IPS-11a (cell line): ENCODE measurements at regions not wholly inside any gene's neighbourhood (a gene's known extent, or its start where the extent isn't known, plus 50 kb on each side); places are given as distances from the start of the nearest gene placed in this dataset.
"Not testable (repeated sequence)": the region's sequence is repeated elsewhere in the genome, so short reads cannot be mapped to it uniquely, and the experiment has no call there.

Experiments used
- H3K4me3 ChIP-seq: one replicate; pipeline ENCODE4 v1.5.1; 2013; ENCODE audit warnings: low read depth, low read length, control low read depth

DNA sequence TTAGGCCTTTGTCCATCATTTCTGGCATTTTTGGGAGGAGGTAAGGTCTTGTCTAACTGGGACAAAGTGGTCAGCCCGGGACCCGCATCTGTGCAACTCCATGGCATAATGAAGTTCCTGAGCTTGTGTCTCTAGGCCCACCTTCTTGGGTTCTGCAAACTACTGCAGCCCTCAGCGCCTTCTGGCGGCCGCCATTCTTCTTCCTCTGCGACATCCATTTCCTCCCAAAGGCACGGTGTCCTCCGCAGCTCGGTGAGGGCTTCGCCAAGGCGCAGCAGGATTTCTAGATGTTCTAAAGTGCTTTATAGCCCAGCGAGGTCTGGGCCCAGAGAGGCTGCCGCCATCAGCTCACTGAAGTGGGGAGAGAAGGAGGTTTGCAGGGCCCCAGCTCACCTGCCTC, 134.4 kb upstream of the OR4E1 start:
- H3K4me3 ChIP-seq = no peak overlapping the region

DNA sequence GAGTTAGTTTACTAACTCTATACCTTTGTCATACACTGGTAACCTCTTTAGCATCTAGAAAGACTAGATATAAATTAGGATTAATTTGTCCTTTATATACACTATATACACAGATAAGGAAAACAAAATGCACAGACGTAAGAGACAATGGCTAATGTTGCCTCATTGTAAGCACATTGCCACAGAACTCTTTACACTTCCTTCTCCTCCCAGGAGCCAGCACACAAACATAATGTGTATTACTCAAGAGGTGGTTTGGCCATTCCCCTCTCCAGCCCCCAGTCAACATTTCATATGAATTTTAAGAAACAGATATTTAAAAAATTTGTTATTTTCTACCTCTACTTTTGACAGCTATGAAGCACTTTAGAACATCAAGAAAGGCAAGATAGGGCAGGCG, 131.4 kb upstream of the OR4E1 start:
- no peak overlapping the region for H3K4me3 ChIP-seq

DNA sequence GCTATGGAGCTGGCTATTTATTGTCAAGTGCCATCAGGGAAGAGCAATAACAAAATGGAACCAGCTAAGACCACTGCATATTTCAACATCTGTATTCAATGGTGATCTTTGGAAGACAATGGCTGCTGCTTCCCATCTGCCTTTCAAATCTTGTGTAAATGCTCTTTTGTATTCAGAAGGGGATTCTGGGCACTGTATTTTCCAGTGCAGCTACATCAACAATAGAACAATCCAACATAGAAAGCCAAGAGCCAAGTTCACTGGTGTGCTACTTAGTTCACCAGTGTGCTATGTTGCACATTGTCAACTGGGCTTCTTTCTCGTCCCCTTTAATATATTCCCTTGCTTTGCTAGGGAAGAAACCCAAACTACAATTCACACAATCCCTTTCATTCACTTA, 128.8 kb upstream of the OR4E1 start:
- H3K4me3 ChIP-seq = no peak overlapping the region

DNA sequence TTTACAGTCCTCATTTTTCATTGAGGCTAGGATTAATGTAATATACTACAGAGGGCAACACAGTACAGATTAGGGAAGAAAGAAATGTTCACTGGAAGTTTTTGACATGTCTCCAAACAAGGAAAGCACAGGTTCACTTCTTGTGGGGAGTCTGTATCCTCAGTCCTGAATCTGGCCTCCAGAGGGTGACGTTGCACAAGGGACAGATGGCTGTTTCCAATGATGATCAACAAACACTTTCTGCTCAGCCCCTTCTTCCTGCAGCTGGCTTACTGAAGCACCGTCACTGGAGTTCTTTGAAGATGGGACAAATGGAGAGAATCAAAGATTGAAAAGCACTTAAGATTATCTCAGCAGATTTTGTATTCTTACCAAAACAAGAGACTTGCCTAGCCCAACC, 123.3 kb upstream of the OR4E1 start:
- no peak overlapping the region for H3K4me3 ChIP-seq

DNA sequence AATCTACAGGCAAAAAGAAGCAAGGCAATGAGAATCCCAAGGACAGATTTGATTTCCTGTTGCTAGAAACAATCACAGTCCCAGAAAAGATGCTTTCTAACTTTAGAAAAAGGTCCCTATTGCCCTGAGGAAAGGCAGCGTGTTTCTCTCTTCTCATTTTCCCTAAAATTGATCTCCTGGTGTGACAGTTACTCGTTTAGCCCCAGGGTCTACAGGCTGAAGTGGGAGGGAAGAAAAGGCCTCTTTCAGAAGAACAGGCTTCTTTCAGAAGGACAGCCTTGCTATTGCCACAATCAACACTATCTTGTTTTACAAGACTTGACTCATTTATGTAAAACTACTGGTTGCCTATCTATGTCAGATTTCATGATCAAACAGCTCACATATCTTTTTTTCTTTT, 121.8 kb upstream of the OR4E1 start:
- no peak overlapping the region for H3K4me3 ChIP-seq

DNA sequence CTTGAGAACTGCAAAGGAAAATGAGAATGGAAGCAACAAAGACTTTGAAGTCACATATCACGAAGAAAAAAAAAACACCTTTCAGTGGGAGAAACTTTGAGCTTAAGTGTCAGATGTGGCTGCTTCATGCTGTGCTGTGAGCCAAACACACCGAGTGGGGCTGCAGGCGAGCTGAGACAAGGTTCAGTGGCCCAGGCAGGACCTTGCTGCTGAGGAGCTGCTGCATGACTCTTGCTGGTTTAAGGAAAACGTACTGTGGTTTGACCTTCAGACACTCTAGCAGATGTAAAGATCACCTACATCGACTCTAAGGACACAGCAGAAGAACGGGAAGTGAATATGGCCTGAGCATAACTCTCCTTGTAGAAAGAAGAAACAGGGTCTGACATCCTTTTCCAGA, 118.1 kb upstream of the OR4E1 start:
- no peak overlapping the region for H3K4me3 ChIP-seq

DNA sequence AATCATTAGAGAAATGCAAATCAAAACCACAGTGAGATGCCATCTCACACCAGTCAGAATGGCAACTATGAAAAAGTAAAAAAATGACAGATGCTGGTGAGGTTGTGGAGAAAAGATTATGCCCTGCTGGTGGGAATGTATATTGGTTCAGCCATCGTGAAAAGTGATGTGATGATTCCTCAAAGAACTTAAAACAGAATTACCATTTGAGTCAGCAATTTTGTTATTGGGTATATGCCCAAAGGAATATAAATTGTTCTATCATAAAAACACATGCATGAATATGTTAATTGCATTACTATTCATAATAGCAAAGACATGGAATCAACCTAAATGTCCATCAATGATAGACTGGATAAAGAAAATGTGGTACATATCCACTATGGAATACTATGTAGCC, 115.1 kb upstream of the OR4E1 start:
- H3K4me3 ChIP-seq = not testable (repeated sequence)

DNA sequence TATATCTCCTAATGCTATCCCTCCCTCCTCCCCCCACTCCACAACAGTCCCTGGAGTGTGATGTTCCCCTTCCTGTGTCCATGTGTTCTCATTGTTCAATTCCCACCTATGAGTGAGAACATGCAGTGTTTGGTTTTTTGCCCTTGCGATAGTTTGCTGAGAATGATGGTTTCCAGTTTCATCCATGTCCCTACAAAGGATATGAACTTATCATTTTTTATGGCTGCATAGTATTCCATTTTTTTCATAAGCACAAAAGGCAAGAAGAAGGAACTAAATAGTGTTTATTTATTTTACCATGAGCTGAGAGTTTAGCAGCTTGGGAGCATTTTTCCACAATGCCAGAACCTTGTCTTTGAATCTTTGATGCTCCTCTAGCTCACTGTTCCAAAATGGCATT, 113.6 kb upstream of the OR4E1 start:
- not testable (repeated sequence) for H3K4me3 ChIP-seq

DNA sequence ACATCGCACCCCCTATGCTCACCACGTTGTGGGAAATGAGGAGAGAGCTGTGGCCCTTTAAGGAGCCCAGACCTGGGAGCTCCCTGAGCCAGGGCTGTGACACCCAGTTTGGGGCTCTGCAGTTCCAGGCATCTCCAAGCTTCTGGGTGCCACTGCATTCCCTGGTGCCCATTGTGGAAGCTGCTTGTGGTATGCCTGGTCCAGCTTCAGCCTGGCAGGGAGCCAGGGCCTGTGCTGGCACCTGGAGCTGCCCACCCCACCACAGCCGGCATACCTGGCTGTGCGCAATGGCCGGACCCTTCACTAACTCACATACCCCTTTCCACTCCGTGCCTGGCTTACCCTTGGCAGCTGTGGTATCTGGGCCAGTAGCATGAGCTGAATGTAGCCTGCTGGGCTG, 107.9 kb upstream of the OR4E1 start:
- no peak overlapping the region for H3K4me3 ChIP-seq

DNA sequence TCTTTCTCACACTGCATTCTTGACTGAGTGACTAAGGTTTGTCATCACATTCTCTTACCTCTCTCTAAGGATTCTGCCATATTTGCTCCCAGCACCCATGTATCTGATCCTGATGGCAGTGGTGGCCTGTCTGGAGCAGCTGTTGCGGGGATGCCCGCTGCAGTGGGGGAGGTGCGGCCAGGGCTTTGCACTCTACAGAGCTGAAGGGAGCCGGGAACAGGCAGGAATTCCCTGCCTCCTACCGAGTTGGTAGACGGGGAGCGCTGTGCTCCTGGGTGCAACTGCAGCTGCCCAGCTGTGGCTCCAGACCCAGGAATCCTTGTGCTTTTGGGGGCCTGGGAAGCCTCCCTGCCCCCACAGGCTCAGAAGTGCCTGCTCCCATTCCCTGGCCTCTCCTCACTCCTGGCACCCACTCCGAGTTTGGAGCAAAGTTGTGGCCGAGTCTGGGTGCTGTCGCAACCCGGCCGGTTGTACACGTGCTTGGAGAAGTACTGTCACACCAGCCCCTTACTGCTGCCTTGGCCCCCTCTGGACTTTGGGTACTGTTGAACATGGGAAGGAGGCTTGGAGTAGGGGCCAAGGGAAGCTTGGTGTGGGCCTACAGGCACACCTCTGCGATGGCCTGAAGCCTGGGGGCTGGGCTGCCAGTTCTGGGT, 106.9 kb upstream of the OR4E1 start:
- no peak overlapping the region for H3K4me3 ChIP-seq

DNA sequence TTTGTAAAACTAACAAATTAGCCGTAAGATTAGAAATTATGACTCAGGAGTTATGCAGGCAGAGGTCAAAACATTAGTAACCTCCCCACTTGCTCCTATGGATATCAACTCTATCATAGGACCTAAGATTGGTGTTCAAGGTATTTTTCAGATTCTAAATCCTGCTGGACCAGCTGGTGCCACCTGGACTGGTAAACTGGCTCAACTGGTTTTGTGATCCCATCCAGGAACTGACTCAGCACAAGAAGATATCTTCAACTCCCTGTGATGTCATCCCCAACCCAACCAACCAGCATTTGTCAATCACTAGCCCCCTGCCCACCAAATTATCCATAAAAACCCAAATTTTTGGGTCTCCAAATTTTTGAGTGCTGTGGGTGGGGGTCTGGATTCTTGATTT, 98.1 kb upstream of the OR4E1 start:
- no peak overlapping the region for H3K4me3 ChIP-seq

DNA sequence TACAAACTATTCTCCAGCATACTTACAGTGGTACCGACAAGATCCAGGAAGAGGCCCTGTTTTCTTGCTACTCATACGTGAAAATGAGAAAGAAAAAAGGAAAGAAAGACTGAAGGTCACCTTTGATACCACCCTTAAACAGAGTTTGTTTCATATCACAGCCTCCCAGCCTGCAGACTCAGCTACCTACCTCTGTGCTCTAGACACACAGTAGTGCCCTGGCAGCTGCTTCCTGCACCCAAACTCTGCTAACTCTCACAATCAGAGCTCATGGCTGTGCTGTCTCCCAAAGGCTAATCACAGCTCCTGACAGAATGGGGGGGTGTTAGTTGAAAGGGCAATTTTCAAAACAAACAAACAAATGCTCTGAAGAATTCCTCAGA, 95.2 kb upstream of the OR4E1 start:
- no peak overlapping the region for H3K4me3 ChIP-seq

DNA sequence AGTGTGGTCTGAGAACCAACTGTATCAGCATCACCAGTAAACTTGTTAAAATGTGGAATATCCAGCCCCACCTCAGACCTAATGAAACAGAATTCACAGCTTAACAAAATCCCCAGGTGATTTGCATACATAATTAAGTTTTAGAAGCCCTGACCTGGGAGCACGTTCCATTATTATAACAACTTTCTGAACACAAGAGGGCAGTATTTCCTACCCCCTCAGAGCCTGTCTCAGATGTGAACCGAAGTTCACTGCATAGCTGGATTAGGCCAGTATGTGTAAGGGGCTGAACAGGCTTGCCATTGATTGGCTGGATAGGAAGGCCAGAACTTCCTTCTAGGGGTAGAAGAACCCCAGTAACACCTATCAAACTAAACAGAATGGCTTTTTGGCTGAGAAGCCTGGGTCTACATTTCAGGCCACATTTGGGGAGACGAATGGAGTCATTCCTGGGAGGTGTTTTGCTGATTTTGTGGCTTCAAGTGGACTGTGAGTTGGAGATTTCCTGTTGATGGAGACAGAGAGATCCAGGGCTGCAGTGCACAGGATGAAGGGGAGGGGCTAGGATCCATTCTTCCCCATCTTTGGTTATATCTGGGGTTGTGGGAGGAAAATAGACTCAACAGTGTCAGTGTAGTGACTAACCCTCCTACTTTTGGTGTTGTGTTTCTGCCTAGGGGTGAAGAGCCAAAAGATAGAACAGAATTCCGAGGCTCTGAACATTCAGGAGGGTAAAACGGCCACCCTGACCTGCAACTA, 94.7 kb upstream of the OR4E1 start:
- no peak overlapping the region for H3K4me3 ChIP-seq

DNA sequence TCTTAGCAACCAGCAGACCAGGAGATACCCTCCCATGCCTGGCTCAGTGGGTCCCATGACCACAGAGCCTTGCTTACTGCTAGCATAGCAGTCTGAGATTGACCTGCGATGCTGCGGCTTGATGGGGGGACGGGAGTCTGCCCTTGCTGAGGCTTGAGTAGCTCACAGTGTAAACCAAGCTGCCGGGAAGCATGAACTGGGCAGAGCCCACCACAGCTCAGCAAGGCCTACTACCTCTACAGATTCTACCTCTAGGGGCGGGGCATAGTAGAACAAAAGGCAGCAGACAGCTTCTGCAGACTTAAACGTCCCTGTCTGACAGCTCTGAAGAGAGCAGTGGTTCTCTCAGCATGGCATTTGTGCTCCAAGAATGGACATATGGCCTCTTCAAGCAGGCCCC, 86.7 kb upstream of the OR4E1 start:
- H3K4me3 ChIP-seq = not testable (repeated sequence)

DNA sequence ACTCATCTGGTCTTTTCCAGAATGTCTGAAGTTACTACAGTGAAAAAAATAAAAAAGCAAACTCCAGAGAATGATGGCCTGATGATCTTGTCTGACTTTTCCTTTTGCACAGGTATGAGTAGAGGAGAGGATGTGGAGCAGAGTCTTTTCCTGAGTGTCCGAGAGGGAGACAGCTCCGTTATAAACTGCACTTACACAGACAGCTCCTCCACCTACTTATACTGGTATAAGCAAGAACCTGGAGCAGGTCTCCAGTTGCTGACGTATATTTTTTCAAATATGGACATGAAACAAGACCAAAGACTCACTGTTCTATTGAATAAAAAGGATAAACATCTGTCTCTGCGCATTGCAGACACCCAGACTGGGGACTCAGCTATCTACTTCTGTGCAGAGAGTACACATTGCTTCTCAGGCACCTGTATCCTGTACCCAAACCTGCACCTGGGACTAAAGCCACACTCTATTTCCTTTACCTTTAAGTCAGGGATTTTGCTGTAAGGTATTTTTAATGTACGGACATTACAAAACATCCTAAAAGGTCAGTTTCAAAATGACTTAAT, 75.8 kb upstream of the OR4E1 start:
- H3K4me3 ChIP-seq = no peak overlapping the region

DNA sequence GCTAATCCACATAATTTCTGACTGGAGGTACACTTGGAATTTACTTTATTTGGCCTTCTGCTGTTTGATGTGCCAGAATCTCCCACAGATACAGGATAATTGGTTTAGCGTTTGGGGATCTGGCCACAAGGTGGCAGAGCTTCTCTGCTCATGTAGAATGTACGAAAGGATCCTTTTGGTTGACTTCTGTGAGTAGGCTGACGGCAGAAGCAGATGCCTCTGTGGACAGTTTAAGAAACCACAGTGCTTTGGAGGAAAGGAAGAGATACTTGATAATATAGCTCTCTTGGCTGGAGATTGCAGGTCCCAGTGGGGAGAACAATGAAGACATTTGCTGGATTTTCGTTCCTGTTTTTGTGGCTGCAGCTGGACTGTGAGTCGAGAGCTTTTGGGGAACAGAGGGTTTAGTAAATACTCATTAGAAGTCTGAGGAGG, 75.3 kb upstream of the OR4E1 start:
- H3K4me3 ChIP-seq = no peak overlapping the region

DNA sequence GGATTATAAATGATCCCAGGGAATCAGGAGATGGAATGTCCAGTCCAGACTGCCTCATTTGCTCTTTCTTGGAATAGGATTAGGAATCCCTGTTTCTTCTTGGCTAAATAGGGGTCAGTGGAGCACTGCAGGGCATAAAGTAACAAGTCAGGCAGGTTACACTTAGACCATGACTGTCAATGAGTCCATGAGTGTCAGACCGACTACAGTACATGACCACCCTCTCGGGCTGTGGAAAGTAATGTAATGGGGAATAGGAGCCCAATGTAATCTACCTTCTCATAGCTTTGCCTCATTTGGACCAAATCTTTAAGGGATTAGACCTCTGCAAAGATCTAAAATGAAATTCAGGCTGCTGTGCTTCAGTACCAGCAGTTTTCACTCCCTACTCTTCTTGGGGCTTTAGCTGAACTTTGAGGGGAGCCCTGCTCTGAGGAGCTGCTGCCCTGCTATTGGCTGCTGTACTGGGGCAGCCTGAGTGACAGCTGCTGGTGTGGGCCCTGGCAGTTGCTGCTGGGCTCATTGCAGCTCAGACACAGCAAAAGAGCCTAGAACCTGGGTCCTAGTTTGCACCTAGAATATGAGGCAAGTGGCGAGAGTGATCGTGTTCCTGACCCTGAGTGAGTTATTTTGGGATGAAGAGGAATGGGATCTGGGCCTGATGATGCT, 62.2 kb upstream of the OR4E1 start:
- H3K4me3 ChIP-seq = no peak overlapping the region

DNA sequence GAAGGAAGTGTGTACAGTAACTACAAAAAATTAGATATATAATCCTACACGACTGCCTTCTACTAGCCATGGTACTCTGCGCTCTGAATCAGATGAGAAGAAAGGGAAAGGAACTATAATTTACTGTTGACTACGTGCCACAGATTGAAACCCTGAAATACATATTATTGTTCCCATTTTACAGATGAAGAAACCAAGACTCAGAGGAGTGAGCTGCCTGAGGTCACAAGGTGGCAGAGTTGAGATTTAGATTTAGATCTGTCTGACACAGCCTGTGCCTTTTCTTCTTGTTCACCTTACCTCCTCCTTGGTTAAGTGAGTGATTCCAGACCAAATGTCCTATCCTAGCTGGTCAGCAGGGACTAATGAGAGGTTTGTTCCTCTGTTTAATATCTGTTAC, 61.6 kb upstream of the OR4E1 start:
- H3K4me3 ChIP-seq = no peak overlapping the region

DNA sequence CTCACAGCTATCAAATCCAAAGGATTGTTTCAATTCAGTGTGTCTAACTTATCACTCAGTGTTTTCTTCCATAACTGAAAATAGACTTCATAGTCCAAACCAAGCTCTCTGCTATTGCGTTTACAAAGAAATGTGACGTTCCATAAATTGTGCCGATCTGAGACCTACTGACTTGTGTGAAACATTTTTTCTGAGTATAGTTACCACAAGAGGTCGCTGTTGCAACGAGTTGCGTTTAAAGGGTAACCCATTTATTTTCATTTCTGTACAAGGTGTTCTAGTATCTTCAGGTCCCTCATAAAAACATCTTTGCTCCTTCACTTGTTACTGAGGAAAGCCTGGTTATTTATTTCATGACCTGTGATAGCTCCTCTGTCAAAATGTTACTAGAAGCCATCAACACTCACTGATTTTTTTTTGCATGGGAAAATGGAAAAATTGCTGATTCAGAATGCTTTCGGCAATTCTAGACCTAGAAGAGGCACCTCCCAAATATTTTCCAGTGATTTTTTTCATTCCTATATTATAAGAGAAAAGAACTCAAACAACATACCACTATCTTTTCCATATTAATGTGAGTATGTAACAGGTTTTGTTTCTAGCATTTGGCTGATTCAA, 60.9 kb upstream of the OR4E1 start:
- no peak overlapping the region for H3K4me3 ChIP-seq

DNA sequence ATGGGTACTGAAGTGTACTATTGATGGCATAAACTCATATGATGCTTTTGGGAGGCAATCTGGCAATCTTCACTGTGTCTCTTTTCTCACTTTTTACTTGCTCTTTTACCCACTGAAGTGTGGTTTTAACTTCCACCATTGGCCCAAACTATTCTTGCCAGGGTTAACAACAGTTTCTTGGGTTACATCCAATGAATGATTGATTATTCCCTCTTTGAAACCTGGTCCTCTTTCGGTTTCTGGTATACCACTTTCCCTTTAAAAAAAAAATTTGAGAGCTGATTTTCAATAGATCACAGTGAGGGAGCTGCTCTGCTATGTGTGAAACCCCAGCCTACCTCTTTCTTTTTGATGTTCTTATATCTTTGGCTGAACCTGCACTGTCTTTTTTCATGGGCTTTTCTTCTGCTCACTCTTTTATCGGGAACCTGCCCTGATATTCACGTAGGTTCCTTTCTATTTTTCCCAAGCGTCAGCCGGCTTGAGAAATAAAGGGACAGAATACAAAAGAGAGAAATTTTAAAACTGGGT, 56.1 kb upstream of the OR4E1 start:
- no peak overlapping the region for H3K4me3 ChIP-seq

DNA sequence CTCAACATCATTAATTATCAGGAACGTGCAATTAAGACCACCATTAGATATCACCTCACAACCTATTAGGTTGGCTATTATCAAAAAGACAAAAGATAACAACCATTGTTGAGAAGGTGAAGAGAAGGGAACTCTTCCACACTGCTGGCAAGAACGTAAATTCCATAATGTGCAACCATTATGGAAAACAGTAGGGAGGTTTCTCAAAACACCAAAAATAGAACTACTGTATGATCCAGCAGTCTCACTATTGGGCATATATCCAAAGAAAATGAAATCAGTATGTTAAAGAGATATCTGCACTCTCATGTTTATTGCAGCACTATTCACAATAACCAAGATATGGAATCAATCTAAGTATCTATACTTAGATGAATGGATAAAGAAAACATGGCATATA, 51.6 kb upstream of the OR4E1 start:
- H3K4me3 ChIP-seq = no peak overlapping the region
